Activated CD4-positive, alpha-beta T cell treated with anti-CD3 and anti-CD28 coated beads for 36 hours (primary cell): ENCODE measurements at regions not wholly inside any gene's neighbourhood (a gene's known extent, or its start where the extent isn't known, plus 50 kb on each side); places are given as distances from the start of the nearest gene placed in this dataset.

ENCODE experiments used
- ATAC-seq: fragments of 200-7000 bp; cut with Tn5 transposase; one replicate; pipeline ENCODE4 v1.10.0; 2021; ENCODE audit warnings: mild to moderate bottlenecking, moderate library complexity
- CTCF ChIA-PET: fragments of 350-600 bp; sonication (Branson Sonifier 250); formaldehyde crosslinking; loops from one replicate; lab custom pipeline; 2021; ENCODE audit warnings: antibody characterized with exemption; lab: Charles Lee
- POLR2A ChIA-PET: fragments of 350-600 bp; sonication (Branson Sonifier 250); formaldehyde crosslinking; loops from one replicate; lab custom pipeline; 2021; ENCODE audit warnings: antibody characterized with exemption, inconsistent platforms; lab: Charles Lee
- DNase-seq: peaks from one replicate; pipeline ENCODE4 v3.0.0-alpha.2; 2020
- H3K27ac Mint-ChIP-seq: one replicate; pipeline ENCODE4 v1.8.0; 2021; ENCODE audit warnings: mixed read lengths
- H3K27me3 Mint-ChIP-seq: one replicate; pipeline ENCODE4 v1.8.0; 2021; ENCODE audit warnings: mixed read lengths
- H3K36me3 Mint-ChIP-seq: one replicate; pipeline ENCODE4 v1.8.0; 2021; ENCODE audit warnings: low read depth, mixed read lengths
- H3K4me1 Mint-ChIP-seq: one replicate; pipeline ENCODE4 v1.8.0; 2021; ENCODE audit warnings: mixed read lengths
- H3K4me3 Mint-ChIP-seq: one replicate; pipeline ENCODE4 v1.8.0; 2021; ENCODE audit warnings: mild to moderate bottlenecking, moderate library complexity, mixed read lengths
- H3K9me3 Mint-ChIP-seq: one replicate; pipeline ENCODE4 v1.8.0; 2021; ENCODE audit warnings: low read depth, mixed read lengths
- intact Hi-C, 2 experiments: fragments of 100-400 bp; cut with DNase I in 1 of 2; cut with micrococcal nuclease in 1 of 2; formaldehyde crosslinking; loops; one replicate each; pipeline versions ENCODE4 v1.14.2 to v1.15.1; 2022 to 2024; cut with DNase I, micrococcal nuclease

- Mint-ChIP-seq H3K27ac (no peak overlapping the region), H3K4me1 (no peaks in the 10 kb centered on the region), H3K4me3 (no peak overlapping the region), H3K27me3 (no peaks in the 10 kb centered on the region), H3K9me3 (peaks cover 2% of the 10 kb centered on the region), H3K36me3 (no peaks in the 10 kb centered on the region)
- CTCF ChIA-PET = no interaction called here
- DNase-seq (no peak), ATAC-seq (no peak)
- intact Hi-C loops = no loop called here
- POLR2A ChIA-PET = no interaction called here
Measured at GRCh38 chr6:93786474-93787330, 367.3 kb upstream of the EPHA7 start.

GRCh38 chr6:93785694-93786030 is 366.3 kb upstream of the EPHA7 start:
- ChIA-PET POLR2A (no interaction called here), CTCF (no interaction called here)
- intact Hi-C loops = no loop called here
- H3K4me1 Mint-ChIP-seq = no peaks in the 10 kb centered on the region
- no peak for DNase-seq
- no peaks in the 10 kb centered on the region for H3K36me3 Mint-ChIP-seq
- no peak overlapping the region for H3K4me3 Mint-ChIP-seq
- no peak for ATAC-seq
- no peak overlapping the region for H3K27ac Mint-ChIP-seq
- no peaks in the 10 kb centered on the region for H3K27me3 Mint-ChIP-seq
- peaks cover 2% of the 10 kb centered on the region for H3K9me3 Mint-ChIP-seq

DNA sequence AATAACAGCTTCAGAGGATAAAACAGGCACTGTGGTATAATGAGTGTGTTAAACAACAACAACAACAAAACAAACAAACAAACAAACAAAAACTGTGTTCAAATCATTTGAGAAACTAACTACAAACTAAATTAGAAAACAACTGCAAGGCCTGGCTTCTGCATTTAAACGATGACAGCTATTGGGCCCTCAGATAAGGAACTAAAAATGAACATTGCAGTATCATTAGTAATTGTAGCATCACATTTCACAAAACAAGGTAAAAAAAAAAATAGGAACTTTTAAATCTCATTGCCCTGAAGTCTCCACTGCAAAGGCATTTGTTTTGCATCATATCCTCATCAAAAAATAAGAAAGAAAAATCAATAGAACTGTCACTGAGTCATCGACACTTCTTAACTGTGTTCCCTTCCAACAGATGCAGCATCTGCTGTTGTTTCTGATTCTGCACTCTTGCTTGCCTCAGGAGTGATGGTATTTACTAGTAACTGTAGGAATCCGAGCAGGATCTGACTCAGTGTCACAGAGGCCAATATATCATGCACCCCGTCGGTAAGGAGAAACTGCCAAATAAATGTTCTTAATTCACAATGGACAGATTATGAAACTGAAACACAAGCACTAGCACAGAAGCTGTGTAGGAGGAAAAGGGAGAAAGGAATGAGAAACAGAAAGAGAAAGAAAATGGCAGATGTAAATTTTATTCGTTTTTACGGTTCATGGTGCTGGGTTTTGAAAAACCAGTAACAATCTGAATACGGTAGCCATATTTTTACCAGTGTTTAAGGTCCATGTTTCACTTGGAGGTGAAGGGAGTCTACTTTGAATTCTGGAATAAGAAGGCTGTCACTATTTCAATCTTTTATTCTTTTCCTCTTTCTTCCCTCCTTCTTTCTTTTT is 365.7 kb upstream of the EPHA7 start:
- H3K9me3 Mint-ChIP-seq = peaks cover 2% of the 10 kb centered on the region
- H3K27ac Mint-ChIP-seq = no peak overlapping the region
- ChIA-PET POLR2A (no interaction called here), CTCF (no interaction called here)
- no peaks in the 10 kb centered on the region for H3K27me3 Mint-ChIP-seq
- no peak for ATAC-seq
- H3K36me3 Mint-ChIP-seq = no peaks in the 10 kb centered on the region
- H3K4me3 Mint-ChIP-seq = no peak overlapping the region
- no peak for DNase-seq
- H3K4me1 Mint-ChIP-seq = no peaks in the 10 kb centered on the region
- intact Hi-C loops = no loop called here

GRCh38 chr6:93779086-93779841 is 359.9 kb upstream of the EPHA7 start:
- H3K36me3 Mint-ChIP-seq = no peaks in the 10 kb centered on the region
- no peak overlapping the region for H3K27ac Mint-ChIP-seq
- H3K4me1 Mint-ChIP-seq = no peaks in the 10 kb centered on the region
- H3K27me3 Mint-ChIP-seq = no peaks in the 10 kb centered on the region
- ChIA-PET CTCF (no interaction called here), POLR2A (no interaction called here)
- DNase-seq (no peak), ATAC-seq (no peak)
- H3K4me3 Mint-ChIP-seq = no peak overlapping the region
- intact Hi-C loops = no loop called here
- no peaks in the 10 kb centered on the region for H3K9me3 Mint-ChIP-seq

- intact Hi-C loops = no loop called here
- Mint-ChIP-seq H3K27me3 (no peaks in the 10 kb centered on the region), H3K4me3 (no peak overlapping the region), H3K36me3 (no peaks in the 10 kb centered on the region), H3K9me3 (peaks cover 2% of the 10 kb centered on the region), H3K27ac (no peak overlapping the region), H3K4me1 (no peaks in the 10 kb centered on the region)
- ATAC-seq = no peak
- no peak for DNase-seq
- CTCF ChIA-PET = no interaction called here
- POLR2A ChIA-PET = no interaction called here
Measured at GRCh38 chr6:93759190-93759589, 339.8 kb upstream of the EPHA7 start.

- H3K4me1 Mint-ChIP-seq = no peaks in the 10 kb centered on the region
- DNase-seq (no peak), ATAC-seq (no peak)
- POLR2A ChIA-PET = no interaction called here
- CTCF ChIA-PET = no interaction called here
- no peak overlapping the region for H3K27ac Mint-ChIP-seq
- no peaks in the 10 kb centered on the region for H3K36me3 Mint-ChIP-seq
- no peak overlapping the region for H3K4me3 Mint-ChIP-seq
- no peaks in the 10 kb centered on the region for H3K9me3 Mint-ChIP-seq
- no peaks in the 10 kb centered on the region for H3K27me3 Mint-ChIP-seq
- intact Hi-C loops = no loop called here
Measured at GRCh38 chr6:93751969-93752368, 332.6 kb upstream of the EPHA7 start.

- H3K4me1 Mint-ChIP-seq = no peaks in the 10 kb centered on the region
- no peaks in the 10 kb centered on the region for H3K27me3 Mint-ChIP-seq
- H3K4me3 Mint-ChIP-seq = no peak overlapping the region
- peaks cover 3% of the 10 kb centered on the region for H3K9me3 Mint-ChIP-seq
- intact Hi-C loops = no loop called here
- H3K36me3 Mint-ChIP-seq = no peaks in the 10 kb centered on the region
- ATAC-seq (no peak), DNase-seq (no peak)
- ChIA-PET POLR2A (no interaction called here), CTCF (no interaction called here)
- H3K27ac Mint-ChIP-seq = no peak overlapping the region
Measured at GRCh38 chr6:93749930-93750329, 330.6 kb upstream of the EPHA7 start.

DNA sequence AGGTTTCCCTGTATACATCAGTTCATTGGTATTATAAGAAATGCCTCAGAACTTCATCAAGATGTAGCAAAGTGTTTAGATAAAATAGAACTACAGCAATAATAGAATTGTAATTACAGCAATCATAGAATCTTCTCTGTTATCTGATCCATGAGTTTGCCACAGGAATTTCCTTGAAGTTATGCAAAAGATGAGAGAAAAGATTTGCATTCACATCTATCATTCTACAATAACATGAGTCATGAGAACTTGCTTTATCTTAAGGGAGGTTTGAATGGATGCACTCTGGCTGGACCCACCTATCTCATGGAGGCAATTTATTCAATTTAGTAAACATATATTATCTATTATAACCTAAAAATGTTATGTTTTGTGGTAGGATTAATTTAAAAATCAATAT is 329.8 kb upstream of the EPHA7 start:
- intact Hi-C loops = no loop called here
- Mint-ChIP-seq H3K9me3 (peaks cover 3% of the 10 kb centered on the region), H3K27ac (no peak overlapping the region), H3K4me3 (no peak overlapping the region), H3K36me3 (no peaks in the 10 kb centered on the region), H3K27me3 (no peaks in the 10 kb centered on the region), H3K4me1 (no peaks in the 10 kb centered on the region)
- ATAC-seq (no peak), DNase-seq (no peak)
- POLR2A ChIA-PET = no interaction called here
- CTCF ChIA-PET = no interaction called here

DNA sequence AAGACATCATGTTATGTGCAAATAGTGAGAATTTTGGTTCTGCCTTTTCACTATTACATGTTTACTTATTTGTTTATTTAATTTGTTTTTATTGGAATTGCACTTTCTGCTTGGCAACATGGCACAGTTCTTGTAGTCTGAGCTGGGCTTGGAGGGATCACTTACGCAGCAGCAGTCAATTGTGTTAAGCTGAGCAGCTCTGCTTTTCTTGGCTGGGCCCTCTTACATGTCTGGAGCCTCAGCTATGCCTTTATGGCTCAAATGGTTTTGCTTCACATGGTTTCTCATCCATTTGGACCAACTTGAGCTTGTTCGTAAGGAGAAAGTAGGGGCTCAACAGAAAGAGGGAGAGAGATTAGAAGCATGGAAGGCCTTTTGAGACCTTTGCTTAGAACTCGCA is 327.5 kb upstream of the EPHA7 start:
- ChIA-PET CTCF (no interaction called here), POLR2A (no interaction called here)
- Mint-ChIP-seq H3K4me1 (no peaks in the 10 kb centered on the region), H3K36me3 (no peaks in the 10 kb centered on the region), H3K27ac (no peak overlapping the region), H3K27me3 (no peaks in the 10 kb centered on the region), H3K4me3 (no peak overlapping the region), H3K9me3 (peaks cover 3% of the 10 kb centered on the region)
- no peak for DNase-seq
- ATAC-seq = no peak
- intact Hi-C loops = no loop called here

DNA sequence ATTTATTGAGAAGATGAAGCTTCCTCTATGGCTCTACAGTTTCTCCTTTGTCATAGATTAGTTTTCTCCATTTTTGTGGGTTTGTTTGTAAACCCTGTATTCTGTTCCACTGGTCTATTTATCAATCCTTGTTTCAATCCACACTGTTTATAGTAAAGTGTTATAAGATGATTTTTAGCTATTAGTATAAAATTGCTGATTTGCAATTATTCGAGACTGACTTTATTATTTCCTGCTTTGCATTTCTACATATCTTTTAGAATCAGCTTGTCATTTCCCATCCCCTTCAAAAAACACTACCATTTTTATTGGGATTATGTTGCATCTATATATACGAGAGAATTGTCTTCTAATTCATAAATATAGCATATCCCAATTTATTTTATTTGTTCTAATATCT is 325.9 kb upstream of the EPHA7 start:
- DNase-seq (no peak), ATAC-seq (no peak)
- peaks cover 3% of the 10 kb centered on the region for H3K9me3 Mint-ChIP-seq
- intact Hi-C loops = no loop called here
- H3K4me3 Mint-ChIP-seq = no peak overlapping the region
- ChIA-PET POLR2A (no interaction called here), CTCF (no interaction called here)
- H3K27me3 Mint-ChIP-seq = no peaks in the 10 kb centered on the region
- no peak overlapping the region for H3K27ac Mint-ChIP-seq
- no peaks in the 10 kb centered on the region for H3K4me1 Mint-ChIP-seq
- no peaks in the 10 kb centered on the region for H3K36me3 Mint-ChIP-seq

DNA sequence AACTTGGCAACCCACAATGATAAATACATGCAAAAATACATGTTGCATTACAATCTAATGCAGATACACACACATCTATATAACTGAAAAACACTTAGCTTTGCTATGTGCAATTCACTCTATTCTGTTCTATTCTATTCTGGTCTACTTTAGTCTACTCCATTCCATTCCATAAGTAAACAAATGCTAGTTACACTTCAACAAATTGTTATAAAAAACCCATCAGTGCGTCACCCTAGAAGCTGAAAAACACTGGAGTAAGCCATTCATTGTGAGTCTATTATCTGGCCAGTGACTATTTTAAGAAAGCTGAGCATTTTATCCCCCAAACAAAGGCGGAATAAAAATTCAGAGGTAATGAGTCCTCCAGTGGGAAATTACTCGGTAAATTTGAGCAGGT is 315.7 kb upstream of the EPHA7 start:
- no peak for ATAC-seq
- intact Hi-C loops = no loop called here
- DNase-seq = no peak
- Mint-ChIP-seq H3K9me3 (peaks cover 4% of the 10 kb centered on the region), H3K27me3 (no peaks in the 10 kb centered on the region), H3K36me3 (no peaks in the 10 kb centered on the region), H3K4me1 (no peaks in the 10 kb centered on the region), H3K4me3 (no peak overlapping the region), H3K27ac (no peak overlapping the region)
- ChIA-PET POLR2A (no interaction called here), CTCF (no interaction called here)
